ENCODE measurements at regions not wholly inside any gene's neighbourhood (a gene's known extent, or its start where the extent isn't known, plus 50 kb on each side); places are given as distances from the start of the nearest gene placed in this dataset.

GRCh38 chr6:151738960-151739359 is 68.5 kb upstream of the ESR1 start:
- no peak overlapping the region for H3K27ac ChIP-seq
- no peaks in the 10 kb centered on the region for H3K36me3 ChIP-seq
- no peak for TF ChIP-seq CTCF (IDR thresholded peaks at IDR 0.05)
- no peak for DNase-seq
- no peaks in the 10 kb centered on the region for H3K27me3 ChIP-seq
- no peaks in the 10 kb centered on the region for H3K9me3 ChIP-seq
- no peaks in the 10 kb centered on the region for H3K4me1 ChIP-seq
- intact Hi-C loops (cut with DNase I; ENCODE audit: low total_unique reads) = no loop called here
- H3K4me3 ChIP-seq = no peak overlapping the region

GRCh38 chr6:151740820-151741219 is 66.7 kb upstream of the ESR1 start:
- DNase-seq = no peak
- no peak overlapping the region for H3K4me3 ChIP-seq
- no peaks in the 10 kb centered on the region for H3K27me3 ChIP-seq
- no peaks in the 10 kb centered on the region for H3K4me1 ChIP-seq
- no peaks in the 10 kb centered on the region for H3K36me3 ChIP-seq
- no peak for TF ChIP-seq CTCF (IDR thresholded peaks at IDR 0.05)
- intact Hi-C loops (cut with DNase I; ENCODE audit: low total_unique reads) = no loop called here
- no peak overlapping the region for H3K27ac ChIP-seq
- H3K9me3 ChIP-seq = no peaks in the 10 kb centered on the region

GRCh38 chr6:151747896-151748295 is 59.6 kb upstream of the ESR1 start:
- Histone ChIP-seq H3K4me3 (no peak overlapping the region), H3K9me3 (no peaks in the 10 kb centered on the region), H3K27ac (no peak overlapping the region), H3K36me3 (no peaks in the 10 kb centered on the region), H3K4me1 (peaks cover 0 to 7% (median 0%) of the 10 kb centered on the region in 4 donors), H3K27me3 (no peaks in the 10 kb centered on the region)
- TF ChIP-seq CTCF (IDR thresholded peaks at IDR 0.05) = no peak
- DNase-seq = no peak
- intact Hi-C loops (cut with DNase I; ENCODE audit: low total_unique reads) = no loop called here

GRCh38 chr6:151749341-151749740 is 58.1 kb upstream of the ESR1 start:
- Histone ChIP-seq H3K4me1 (peaks cover 0 to 7% (median 0%) of the 10 kb centered on the region in 4 donors), H3K36me3 (no peaks in the 10 kb centered on the region), H3K9me3 (no peaks in the 10 kb centered on the region), H3K27me3 (no peaks in the 10 kb centered on the region), H3K27ac (no peak overlapping the region), H3K4me3 (no peak overlapping the region)
- TF ChIP-seq CTCF (IDR thresholded peaks at IDR 0.05) = no peak
- intact Hi-C loops (cut with DNase I; ENCODE audit: low total_unique reads) = no loop called here
- DNase-seq = no peak

- TF ChIP-seq CTCF (IDR thresholded peaks at IDR 0.05) = no peak
- no peak overlapping the region for H3K27ac ChIP-seq
- peaks cover 0 to 14% (median 3%) of the 10 kb centered on the region in 4 donors for H3K4me1 ChIP-seq
- H3K27me3 ChIP-seq = no peaks in the 10 kb centered on the region
- no peaks in the 10 kb centered on the region for H3K9me3 ChIP-seq
- intact Hi-C loops (cut with DNase I; ENCODE audit: low total_unique reads) = no loop called here
- H3K36me3 ChIP-seq = no peaks in the 10 kb centered on the region
- H3K4me3 ChIP-seq = no peak overlapping the region
- DNase-seq = no peak
Observed at GRCh38 chr6:151753581-151753980, 53.9 kb upstream of the ESR1 start.

- no peak for TF ChIP-seq CTCF (IDR thresholded peaks at IDR 0.05)
- H3K36me3 ChIP-seq = no peaks in the 10 kb centered on the region
- H3K4me1 ChIP-seq = peaks cover 0 to 14% (median 4%) of the 10 kb centered on the region in 4 donors
- no peak overlapping the region for H3K4me3 ChIP-seq
- H3K27ac ChIP-seq = no peak overlapping the region
- intact Hi-C loops (cut with DNase I; ENCODE audit: low total_unique reads) = no loop called here
- H3K9me3 ChIP-seq = no peaks in the 10 kb centered on the region
- DNase-seq = no peak
- H3K27me3 ChIP-seq = no peaks in the 10 kb centered on the region
Observed at GRCh38 chr6:151757506-151757955, 50.0 kb upstream of the ESR1 start.

Data from tibial artery (tissue), 4 donors.